NAMALWA (cell line): ENCODE measurements at regions not wholly inside any gene's neighbourhood (a gene's known extent, or its start where the extent isn't known, plus 50 kb on each side); places are given as distances from the start of the nearest gene placed in this dataset.
"Not testable (repeated sequence)": the region's sequence is repeated elsewhere in the genome, so short reads cannot be mapped to it uniquely, and the experiment has no call there.

ENCODE experiments used
- DNase-seq: peaks from one replicate; pipeline ENCODE4 v3.0.0-alpha.2; 2015; ENCODE audit warnings: low spot score

- DNase-seq, result no peak
Measured at GRCh38 chr22:22374163-22374562, 129.6 kb downstream of the VPREB1 start.

GRCh38 chr22:22374579-22374978 lies 130.0 kb downstream of the VPREB1 start:
- DNase-seq, result no peak

GRCh38 chr22:22375576-22376351 lies 131.2 kb downstream of the VPREB1 start:
- peak; percentile 66 for DNase-seq

- peak; percentile 33 for DNase-seq
Measured at GRCh38 chr22:22376352-22376706, 131.7 kb downstream of the VPREB1 start.

- not testable (repeated sequence) for DNase-seq
Measured at GRCh38 chr22:22376884-22377283, 131.7 kb downstream of the ZNF280B start.

- no peak for DNase-seq
Measured at GRCh38 chr22:22377335-22377734, 131.2 kb downstream of the ZNF280B start.

- no peak for DNase-seq
Measured at GRCh38 chr22:22378446-22379415, 129.8 kb downstream of the ZNF280B start.

GRCh38 chr22:22380098-22381030 lies 128.2 kb downstream of the ZNF280B start:
- peak; percentile 81 for DNase-seq

GRCh38 chr22:22381292-22381691 lies 127.2 kb downstream of the ZNF280B start:
- not testable (repeated sequence) for DNase-seq

- DNase-seq, result no peak
Measured at GRCh38 chr22:22384267-22384666, 124.3 kb downstream of the ZNF280B start.

- no peak for DNase-seq
Measured at GRCh38 chr22:22384668-22385244, 123.8 kb downstream of the ZNF280B start.

GRCh38 chr22:22386602-22387385 lies 121.7 kb downstream of the ZNF280B start:
- no peak for DNase-seq

- DNase-seq, result no peak
Measured at GRCh38 chr22:22387386-22387736, 121.2 kb downstream of the ZNF280B start.

GRCh38 chr22:22388090-22388489 lies 120.5 kb downstream of the ZNF280B start:
- no peak for DNase-seq

- no peak for DNase-seq
Measured at GRCh38 chr22:22388494-22388893, 120.0 kb downstream of the ZNF280B start.

- DNase-seq, result no peak
Measured at GRCh38 chr22:22389467-22389866, 119.1 kb downstream of the ZNF280B start.

GRCh38 chr22:22390989-22391388 lies 117.6 kb downstream of the ZNF280B start:
- DNase-seq, result no peak

GRCh38 chr22:22391543-22391942 lies 117.0 kb downstream of the ZNF280B start:
- DNase-seq, result no peak

GRCh38 chr22:22392131-22392530 lies 116.4 kb downstream of the ZNF280B start:
- no peak for DNase-seq

GRCh38 chr22:22394591-22394990 lies 114.0 kb downstream of the ZNF280B start:
- DNase-seq, result peak; percentile 90

GRCh38 chr22:22395245-22395644 lies 113.3 kb downstream of the ZNF280B start:
- peak; percentile 79 for DNase-seq
